GM23338 (cell line): ENCODE measurements at regions not wholly inside any gene's neighbourhood (a gene's known extent, or its start where the extent isn't known, plus 50 kb on each side); places are given as distances from the start of the nearest gene placed in this dataset.

Experiments
- ATAC-seq: fragments of 200-7000 bp; cut with Tn5 transposase; 3 replicates; pipeline ENCODE4 v1.9.1; 2020
- DNase-seq: peaks from one replicate; pipeline ENCODE4 v3.0.0-alpha.2; 2015; ENCODE audit warnings: low spot score
- H2AFZ ChIP-seq: fragments of 200-600 bp; sonication (generic); 2 replicates; pipeline ENCODE4 v1.8.0; 2016; ENCODE audit warnings: antibody characterized with exemption, mild to moderate bottlenecking, moderate library complexity
- H3F3A ChIP-seq: fragments of 200-600 bp; sonication (generic); replicated peaks from 2 replicates; pipeline ENCODE4 v1.8.0; 2017; ENCODE audit warnings: antibody characterized with exemption, mixed run types, low read depth
- H3K27ac ChIP-seq: fragments of 200-600 bp; sonication (generic); 2 replicates; pipeline ENCODE4 v1.6.1; 2016; ENCODE audit warnings: low read depth
- H3K27me3 ChIP-seq: fragments of 200-600 bp; sonication (generic); 2 replicates; pipeline ENCODE4 v1.8.0; 2016; ENCODE audit warnings: mild to moderate bottlenecking, mixed run types, moderate library complexity; ENCODE audit not compliant: insufficient read depth
- H3K36me3 ChIP-seq: fragments of 200-600 bp; sonication (generic); 2 replicates; pipeline ENCODE4 v1.8.0; 2016; ENCODE audit warnings: mild to moderate bottlenecking; ENCODE audit not compliant: insufficient read depth
- H3K4me1 ChIP-seq: fragments of 200-600 bp; sonication (generic); 2 replicates; pipeline ENCODE4 v1.8.0; 2016; ENCODE audit warnings: mild to moderate bottlenecking, moderate library complexity; ENCODE audit not compliant: insufficient read depth
- H3K4me2 ChIP-seq: fragments of 200-600 bp; sonication (generic); 2 replicates; pipeline ENCODE4 v1.7.1; 2017; ENCODE audit warnings: mixed run types
- H3K4me3 ChIP-seq: fragments of 200-600 bp; sonication (generic); 2 replicates; pipeline ENCODE4 v1.6.1; 2016; ENCODE audit warnings: mixed run types
- H3K79me2 ChIP-seq: fragments of 200-600 bp; sonication (generic); replicated peaks from 2 replicates; pipeline ENCODE4 v1.8.0; 2017; ENCODE audit warnings: mild to moderate bottlenecking; ENCODE audit not compliant: insufficient read depth
- H3K9me2 ChIP-seq: fragments of 200-600 bp; sonication (generic); 2 replicates; pipeline ENCODE4 v1.8.0; 2017; ENCODE audit not compliant: insufficient read depth
- H4K20me1 ChIP-seq: fragments of 200-600 bp; sonication (generic); replicated peaks from 2 replicates; pipeline ENCODE4 v1.8.0; 2017; ENCODE audit warnings: mild to moderate bottlenecking; ENCODE audit not compliant: insufficient read depth
- H3K27ac Mint-ChIP-seq: 2 replicates; pipeline ENCODE4 v1.8.0; 2020; ENCODE audit warnings: inconsistent platforms, mild to moderate bottlenecking, moderate library complexity, mixed read lengths
- H3K27me3 Mint-ChIP-seq: 3 replicates; pipeline ENCODE4 v1.8.0; 2022; ENCODE audit warnings: low read depth, mild to moderate bottlenecking, moderate library complexity, mixed read lengths, inconsistent platforms; ENCODE audit not compliant: insufficient read depth, poor library complexity
- H3K36me3 Mint-ChIP-seq: 3 replicates; pipeline ENCODE4 v1.8.0; 2021; ENCODE audit warnings: low read depth, mild to moderate bottlenecking, inconsistent platforms, moderate library complexity, mixed read lengths
- H3K4me1 Mint-ChIP-seq: 3 replicates; pipeline ENCODE4 v1.8.0; 2020; ENCODE audit warnings: mild to moderate bottlenecking, inconsistent platforms, mixed read lengths
- H3K4me3 Mint-ChIP-seq: 3 replicates; pipeline ENCODE4 v1.8.0; 2021; ENCODE audit warnings: moderate library complexity, mild to moderate bottlenecking, inconsistent platforms, mixed read lengths
- H3K9me3 Mint-ChIP-seq: 3 replicates; pipeline ENCODE4 v1.8.0; 2020; ENCODE audit warnings: moderate library complexity, mild to moderate bottlenecking, inconsistent platforms, mixed read lengths
- CREB1 ChIP-seq: fragments of 250-450 bp; sonication (Bioruptor Pico); IDR thresholded peaks from 2 replicates; pipeline ENCODE4 v1.5.0; 2020; ENCODE audit warnings: low read depth, mild to moderate bottlenecking, moderate library complexity
- CTCF ChIP-seq, 2 experiments: fragments of 200-600 bp in 1 of 2; sonication (generic) in 1 of 2; conservative IDR thresholded peaks; 2 replicates each; pipeline versions ENCODE4 v1.5.1 to v1.6.1; 2016 to 2017; ENCODE audit warnings: antibody characterized with exemption in 2 of 2, low read depth in 2 of 2, mild to moderate bottlenecking in 2 of 2, moderate library complexity in 1 of 2
- ETS1 ChIP-seq: IDR thresholded peaks from 2 replicates; pipeline ENCODE4 v1.6.1; 2016; ENCODE audit warnings: antibody characterized with exemption
- EZH2 ChIP-seq: fragments of 200-600 bp; sonication (generic); IDR thresholded peaks from one replicate; pipeline ENCODE4 v1.8.0; 2017; ENCODE audit warnings: antibody characterized with exemption, mild to moderate bottlenecking, low read depth; ENCODE audit not compliant: unreplicated experiment
- EZH2phosphoT487 ChIP-seq: fragments of 200-600 bp; sonication (generic); IDR thresholded peaks from one replicate; pipeline ENCODE4 v1.8.1; 2018; ENCODE audit warnings: antibody characterized with exemption; ENCODE audit not compliant: unreplicated experiment
- JUNB ChIP-seq: IDR thresholded peaks from one replicate; pipeline ENCODE4 v1.6.1; 2016; ENCODE audit warnings: antibody characterized with exemption; ENCODE audit not compliant: unreplicated experiment
- NANOG ChIP-seq: IDR thresholded peaks from 2 replicates; pipeline ENCODE4 v1.6.1; 2016; ENCODE audit warnings: antibody characterized with exemption, borderline replicate concordance
- POLR2AphosphoS5 ChIP-seq: IDR thresholded peaks from 2 replicates; pipeline ENCODE4 v1.6.1; 2016; ENCODE audit warnings: antibody characterized with exemption, low read depth
- REST ChIP-seq: IDR thresholded peaks from one replicate; pipeline ENCODE4 v1.6.1; 2018; ENCODE audit warnings: antibody characterized with exemption; ENCODE audit not compliant: unreplicated experiment
- STAT1 ChIP-seq: IDR thresholded peaks from one replicate; pipeline ENCODE4 v1.6.1; 2016; ENCODE audit warnings: antibody characterized with exemption; ENCODE audit not compliant: unreplicated experiment
- ZNF114 ChIP-seq: fragments of 250-450 bp; sonication (Bioruptor Pico); IDR thresholded peaks from 2 replicates; pipeline ENCODE4 v1.5.0; 2020; ENCODE audit warnings: mild to moderate bottlenecking, moderate library complexity
- ZNF331 ChIP-seq: fragments of 250-450 bp; sonication (Bioruptor Pico); IDR thresholded peaks from 2 replicates; pipeline ENCODE4 v1.5.0; 2020; ENCODE audit warnings: low read depth, mild to moderate bottlenecking, moderate library complexity
- TF ChIP-seq, protein P1 (sequence below): fragments of 250-450 bp; sonication (Bioruptor Pico); IDR thresholded peaks from 2 replicates; pipeline ENCODE4 v1.5.0; 2020; ENCODE audit warnings: mild to moderate bottlenecking, moderate library complexity

- Histone ChIP-seq H3K4me3 (no peak overlapping the region), H2AFZ (no peak overlapping the region), H4K20me1 (no peaks in the 10 kb centered on the region), H3K36me3 (no peaks in the 10 kb centered on the region), H3K4me1 (peaks cover 3% of the 10 kb centered on the region; the same call in 1 of the 2 replicates), H3F3A (no peaks in the 10 kb centered on the region), H3K79me2 (no peaks in the 10 kb centered on the region), H3K4me2 (no peak overlapping the region), H3K9me2 (no peaks in the 10 kb centered on the region), H3K27ac (no peak overlapping the region), H3K27me3 (no peaks in the 10 kb centered on the region)
- Mint-ChIP-seq H3K4me3 (no peak overlapping the region), H3K9me3 (no peaks in the 10 kb centered on the region; the same call in 2 of the 3 replicates), H3K27me3 (peaks cover 4% of the 10 kb centered on the region), H3K36me3 (no peaks in the 10 kb centered on the region; the same call in 2 of the 3 replicates), H3K27ac (no peak overlapping the region), H3K4me1 (peaks cover 9% of the 10 kb centered on the region; the same call in 2 of the 3 replicates)
- TF ChIP-seq REST (no peak), CTCF (conservative IDR thresholded peaks at IDR 0.05; ENCODE audit: low read depth in 2 of 2) (no peak), JUNB (no peak), ETS1 (no peak), EZH2 (no peak), EZH2phosphoT487 (no peak), ZNF114 (CRISPR knock-in tag) (no peak), ZNF331 (CRISPR knock-in tag) (no peak), STAT1 (no peak), POLR2AphosphoS5 (no peak), NANOG (no peak), CREB1 (CRISPR knock-in tag) (no peak)
- TF ChIP-seq, protein P1, sequence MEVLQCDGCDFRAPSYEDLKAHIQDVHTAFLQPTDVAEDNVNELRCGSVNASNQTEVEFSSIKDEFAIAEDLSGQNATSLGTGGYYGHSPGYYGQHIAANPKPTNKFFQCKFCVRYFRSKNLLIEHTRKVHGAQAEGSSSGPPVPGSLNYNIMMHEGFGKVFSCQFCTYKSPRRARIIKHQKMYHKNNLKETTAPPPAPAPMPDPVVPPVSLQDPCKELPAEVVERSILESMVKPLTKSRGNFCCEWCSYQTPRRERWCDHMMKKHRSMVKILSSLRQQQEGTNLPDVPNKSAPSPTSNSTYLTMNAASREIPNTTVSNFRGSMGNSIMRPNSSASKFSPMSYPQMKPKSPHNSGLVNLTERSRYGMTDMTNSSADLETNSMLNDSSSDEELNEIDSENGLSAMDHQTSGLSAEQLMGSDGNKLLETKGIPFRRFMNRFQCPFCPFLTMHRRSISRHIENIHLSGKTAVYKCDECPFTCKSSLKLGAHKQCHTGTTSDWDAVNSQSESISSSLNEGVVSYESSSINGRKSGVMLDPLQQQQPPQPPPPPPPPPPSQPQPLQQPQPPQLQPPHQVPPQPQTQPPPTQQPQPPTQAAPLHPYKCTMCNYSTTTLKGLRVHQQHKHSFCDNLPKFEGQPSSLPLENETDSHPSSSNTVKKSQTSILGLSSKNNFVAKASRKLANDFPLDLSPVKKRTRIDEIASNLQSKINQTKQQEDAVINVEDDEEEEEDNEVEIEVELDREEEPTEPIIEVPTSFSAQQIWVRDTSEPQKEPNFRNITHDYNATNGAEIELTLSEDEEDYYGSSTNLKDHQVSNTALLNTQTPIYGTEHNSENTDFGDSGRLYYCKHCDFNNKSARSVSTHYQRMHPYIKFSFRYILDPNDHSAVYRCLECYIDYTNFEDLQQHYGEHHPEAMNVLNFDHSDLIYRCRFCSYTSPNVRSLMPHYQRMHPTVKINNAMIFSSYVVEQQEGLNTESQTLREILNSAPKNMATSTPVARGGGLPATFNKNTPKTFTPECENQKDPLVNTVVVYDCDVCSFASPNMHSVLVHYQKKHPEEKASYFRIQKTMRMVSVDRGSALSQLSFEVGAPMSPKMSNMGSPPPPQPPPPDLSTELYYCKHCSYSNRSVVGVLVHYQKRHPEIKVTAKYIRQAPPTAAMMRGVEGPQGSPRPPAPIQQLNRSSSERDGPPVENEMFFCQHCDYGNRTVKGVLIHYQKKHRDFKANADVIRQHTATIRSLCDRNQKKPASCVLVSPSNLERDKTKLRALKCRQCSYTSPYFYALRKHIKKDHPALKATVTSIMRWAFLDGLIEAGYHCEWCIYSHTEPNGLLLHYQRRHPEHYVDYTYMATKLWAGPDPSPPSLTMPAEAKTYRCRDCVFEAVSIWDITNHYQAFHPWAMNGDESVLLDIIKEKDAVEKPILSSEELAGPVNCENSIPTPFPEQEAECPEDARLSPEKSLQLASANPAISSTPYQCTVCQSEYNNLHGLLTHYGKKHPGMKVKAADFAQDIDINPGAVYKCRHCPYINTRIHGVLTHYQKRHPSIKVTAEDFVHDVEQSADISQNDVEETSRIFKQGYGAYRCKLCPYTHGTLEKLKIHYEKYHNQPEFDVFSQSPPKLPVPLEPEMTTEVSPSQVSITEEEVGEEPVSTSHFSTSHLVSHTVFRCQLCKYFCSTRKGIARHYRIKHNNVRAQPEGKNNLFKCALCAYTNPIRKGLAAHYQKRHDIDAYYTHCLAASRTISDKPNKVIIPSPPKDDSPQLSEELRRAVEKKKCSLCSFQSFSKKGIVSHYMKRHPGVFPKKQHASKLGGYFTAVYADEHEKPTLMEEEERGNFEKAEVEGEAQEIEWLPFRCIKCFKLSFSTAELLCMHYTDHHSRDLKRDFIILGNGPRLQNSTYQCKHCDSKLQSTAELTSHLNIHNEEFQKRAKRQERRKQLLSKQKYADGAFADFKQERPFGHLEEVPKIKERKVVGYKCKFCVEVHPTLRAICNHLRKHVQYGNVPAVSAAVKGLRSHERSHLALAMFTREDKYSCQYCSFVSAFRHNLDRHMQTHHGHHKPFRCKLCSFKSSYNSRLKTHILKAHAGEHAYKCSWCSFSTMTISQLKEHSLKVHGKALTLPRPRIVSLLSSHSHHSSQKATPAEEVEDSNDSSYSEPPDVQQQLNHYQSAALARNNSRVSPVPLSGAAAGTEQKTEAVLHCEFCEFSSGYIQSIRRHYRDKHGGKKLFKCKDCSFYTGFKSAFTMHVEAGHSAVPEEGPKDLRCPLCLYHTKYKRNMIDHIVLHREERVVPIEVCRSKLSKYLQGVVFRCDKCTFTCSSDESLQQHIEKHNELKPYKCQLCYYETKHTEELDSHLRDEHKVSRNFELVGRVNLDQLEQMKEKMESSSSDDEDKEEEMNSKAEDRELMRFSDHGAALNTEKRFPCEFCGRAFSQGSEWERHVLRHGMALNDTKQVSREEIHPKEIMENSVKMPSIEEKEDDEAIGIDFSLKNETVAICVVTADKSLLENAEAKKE (CRISPR knock-in tag), result no peak
- DNase-seq, result no peak
- ATAC-seq, result no peak
These were observed 111.1 kb upstream of the FBXL7 start for GRCh38 chr5:15388866-15389265.
